GM21526 (cell line): ENCODE measurements at regions not wholly inside any gene's neighbourhood (a gene's known extent, or its start where the extent isn't known, plus 50 kb on each side); places are given as distances from the start of the nearest gene placed in this dataset.
"Not testable (repeated sequence)": the region's sequence is repeated elsewhere in the genome, so short reads cannot be mapped to it uniquely, and the experiment has no call there.

ENCODE experiments used
- ATAC-seq: cut with Tn5 transposase; IDR thresholded peaks from one replicate; pipeline ENCODE4 v1.9.1; 2021; ENCODE audit warnings: moderate library complexity; ENCODE audit not compliant: unreplicated experiment, low FRiP score

DNA sequence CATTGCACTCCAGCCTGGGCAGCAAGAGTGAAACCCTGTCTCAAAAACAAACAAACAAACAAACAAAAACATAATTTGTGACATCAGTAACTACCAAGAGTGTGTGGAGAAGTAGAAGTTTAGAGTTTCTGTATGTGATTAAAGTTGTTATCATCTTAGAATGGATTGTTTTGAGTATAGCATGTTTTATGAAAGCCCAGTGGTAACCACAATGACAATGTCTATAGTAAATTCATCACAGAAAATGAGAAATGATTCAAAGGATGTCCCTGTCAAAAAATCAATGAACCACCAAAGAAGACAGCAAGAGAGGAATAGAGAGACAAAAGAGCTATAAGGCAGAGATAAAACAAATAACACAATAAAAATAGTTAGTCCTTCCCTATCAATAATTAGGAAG lies 1299.2 kb downstream of the CNTNAP5 start:
- no peak for ATAC-seq

DNA sequence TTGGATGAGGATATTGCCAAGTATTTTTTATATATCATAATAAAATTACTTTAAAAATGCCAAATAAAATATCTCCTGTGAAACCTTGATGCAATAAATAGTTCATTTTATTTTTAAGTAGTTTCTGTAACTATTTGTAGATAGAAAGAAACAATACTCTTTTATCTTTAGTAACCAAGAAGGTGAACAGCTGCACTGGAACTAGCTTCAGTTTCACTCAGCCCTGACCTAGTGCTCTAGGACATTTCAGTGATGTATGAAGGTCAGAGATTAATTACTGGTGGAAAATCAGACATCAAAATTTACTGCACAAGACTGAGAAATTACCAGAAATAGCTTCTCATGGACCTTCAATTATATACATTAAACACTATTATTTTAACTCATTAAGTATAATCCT lies 1305.0 kb downstream of the CNTNAP5 start:
- ATAC-seq: peak; percentile 95

DNA sequence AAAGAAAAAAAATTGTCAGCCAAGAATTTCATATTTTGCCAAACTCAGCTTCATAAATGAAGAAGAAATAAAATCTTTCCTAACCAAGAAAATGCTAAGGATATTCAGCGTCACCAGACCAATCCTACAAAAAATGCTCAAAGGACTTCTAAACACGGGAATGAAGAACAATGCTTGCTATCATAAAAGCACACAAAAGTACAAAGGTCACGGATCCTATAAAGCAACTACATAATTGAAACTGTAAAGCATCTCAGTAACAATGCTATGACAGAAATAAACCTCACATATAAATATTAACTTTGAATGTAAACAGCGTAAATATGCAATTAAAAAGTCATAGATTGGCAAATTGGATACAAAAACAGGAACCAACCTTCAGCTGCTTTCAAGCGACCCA lies 1314.6 kb upstream of the GYPC start:
- no peak for ATAC-seq

DNA sequence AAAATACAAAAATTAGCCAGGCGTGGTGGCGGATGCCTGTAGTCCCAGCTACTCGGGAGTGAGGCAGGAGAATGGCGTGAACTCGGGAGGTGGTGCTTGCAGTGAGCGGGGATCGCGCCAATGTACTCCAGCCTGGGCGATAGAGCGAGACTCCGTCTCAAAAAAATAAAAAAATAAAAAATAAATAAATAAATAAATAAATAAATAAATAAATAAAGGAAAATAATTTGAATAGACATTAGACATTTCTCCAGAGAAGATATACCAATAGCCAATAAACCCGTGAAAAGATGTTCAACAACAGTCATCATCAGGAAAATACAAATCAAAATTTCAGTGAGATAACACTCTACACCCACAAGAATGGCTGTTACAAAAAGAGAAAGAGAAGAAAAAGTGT lies 1302.4 kb upstream of the GYPC start:
- ATAC-seq: not testable (repeated sequence)

DNA sequence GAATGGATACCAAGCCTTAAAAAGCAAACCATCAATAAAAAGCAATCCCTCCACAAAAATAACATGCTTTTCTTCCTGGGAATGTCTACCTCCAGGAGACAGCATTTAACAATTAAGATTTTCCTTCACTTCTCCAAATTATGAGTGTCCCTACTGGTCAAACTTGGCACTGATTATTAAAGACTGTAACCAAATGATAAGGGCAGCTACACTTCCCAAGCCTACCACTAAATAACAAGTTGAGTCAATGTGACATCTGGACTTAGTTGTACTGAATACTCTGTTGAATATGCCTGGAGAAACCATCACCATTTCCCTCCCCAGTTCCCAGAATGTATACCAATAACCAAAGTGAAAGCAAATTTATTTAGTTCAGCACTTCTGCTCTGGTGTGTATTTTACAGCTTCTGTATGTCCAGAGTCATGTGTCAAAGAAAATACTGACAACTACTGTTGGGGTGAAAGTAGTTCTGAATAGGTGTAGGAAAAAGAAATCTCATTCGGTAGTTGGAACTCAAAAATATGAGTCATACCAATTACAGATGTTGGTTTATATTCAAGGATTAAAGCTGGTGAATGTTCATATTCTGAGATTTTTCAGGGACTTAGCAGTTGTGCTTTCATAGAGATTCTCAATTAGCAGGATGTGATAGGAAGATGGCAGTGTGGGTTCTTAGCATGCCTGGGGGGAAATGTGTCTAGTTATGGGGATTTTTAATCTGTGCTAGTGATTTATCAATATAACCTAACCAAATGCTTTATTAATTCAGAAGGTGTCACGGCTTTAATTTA lies 1291.6 kb upstream of the GYPC start:
- ATAC-seq: no peak

DNA sequence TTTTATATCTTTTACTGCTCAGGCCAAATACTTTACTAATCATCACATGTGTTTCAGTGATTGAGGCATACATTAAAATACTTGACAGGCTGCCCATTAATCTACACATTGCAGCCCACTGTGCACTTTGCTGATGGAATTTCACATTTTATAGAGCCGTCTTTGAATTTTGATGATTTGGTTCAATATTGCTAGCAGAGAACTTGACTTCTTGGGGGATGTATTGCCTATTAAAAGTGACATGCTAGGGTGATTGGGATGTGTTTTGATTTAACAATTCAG lies 1291.0 kb upstream of the GYPC start:
- no peak for ATAC-seq

DNA sequence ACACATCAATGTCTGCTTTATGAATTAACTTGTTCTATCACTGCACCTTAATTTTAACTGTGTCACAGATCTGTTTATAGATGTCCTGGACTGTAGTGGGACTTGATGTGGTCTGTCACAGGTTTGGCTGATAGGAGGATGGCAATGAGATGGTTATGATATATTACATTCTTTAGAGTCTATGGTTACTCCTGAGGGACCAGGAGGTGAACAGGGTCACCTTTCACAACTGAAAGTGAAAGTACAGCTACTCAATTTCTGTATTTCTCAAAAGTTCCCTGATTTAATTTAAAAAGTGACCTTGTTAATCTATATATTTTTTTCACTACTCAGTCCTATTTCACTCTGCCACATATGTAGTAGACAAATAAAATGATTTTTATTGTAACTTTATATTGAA lies 1284.1 kb upstream of the GYPC start:
- ATAC-seq: no peak

DNA sequence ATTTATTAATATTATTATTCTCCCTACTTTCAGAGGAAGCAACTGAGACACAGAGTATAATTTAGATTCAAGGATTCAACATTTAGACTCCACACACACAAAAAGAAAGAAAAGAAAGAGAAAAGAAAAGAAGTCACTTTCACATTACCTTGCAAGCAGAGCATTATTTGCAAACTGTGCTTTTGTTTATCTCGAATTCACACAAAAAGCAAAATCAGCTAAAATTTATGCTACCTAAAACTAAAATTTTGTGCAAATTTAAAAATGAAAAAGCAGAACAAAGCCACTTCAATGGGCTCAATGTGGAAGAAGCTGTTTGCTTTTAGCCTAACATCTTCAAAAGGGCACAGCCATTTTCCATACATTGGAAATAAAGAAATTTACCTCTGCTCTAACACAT lies 1282.7 kb upstream of the GYPC start:
- no peak for ATAC-seq

DNA sequence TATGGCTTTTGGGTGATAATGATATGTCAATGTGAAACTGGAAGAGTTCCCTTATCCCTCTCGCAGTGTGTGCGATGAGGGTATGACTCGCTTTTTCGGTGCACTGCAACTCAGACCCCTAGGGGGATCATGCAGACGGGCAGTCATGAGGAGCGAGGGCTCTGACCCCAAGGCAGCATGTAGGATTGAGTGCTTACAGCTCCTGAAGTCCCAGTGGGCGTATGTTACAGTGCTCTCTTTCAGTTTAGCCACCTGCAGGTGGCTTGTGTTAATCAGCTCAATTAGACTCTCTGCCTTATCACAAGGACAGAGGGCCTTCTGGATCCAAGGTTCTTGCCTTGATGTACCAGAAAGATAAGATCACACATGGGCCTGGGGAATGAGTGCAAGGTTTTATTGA lies 1269.9 kb upstream of the GYPC start:
- ATAC-seq: no peak

DNA sequence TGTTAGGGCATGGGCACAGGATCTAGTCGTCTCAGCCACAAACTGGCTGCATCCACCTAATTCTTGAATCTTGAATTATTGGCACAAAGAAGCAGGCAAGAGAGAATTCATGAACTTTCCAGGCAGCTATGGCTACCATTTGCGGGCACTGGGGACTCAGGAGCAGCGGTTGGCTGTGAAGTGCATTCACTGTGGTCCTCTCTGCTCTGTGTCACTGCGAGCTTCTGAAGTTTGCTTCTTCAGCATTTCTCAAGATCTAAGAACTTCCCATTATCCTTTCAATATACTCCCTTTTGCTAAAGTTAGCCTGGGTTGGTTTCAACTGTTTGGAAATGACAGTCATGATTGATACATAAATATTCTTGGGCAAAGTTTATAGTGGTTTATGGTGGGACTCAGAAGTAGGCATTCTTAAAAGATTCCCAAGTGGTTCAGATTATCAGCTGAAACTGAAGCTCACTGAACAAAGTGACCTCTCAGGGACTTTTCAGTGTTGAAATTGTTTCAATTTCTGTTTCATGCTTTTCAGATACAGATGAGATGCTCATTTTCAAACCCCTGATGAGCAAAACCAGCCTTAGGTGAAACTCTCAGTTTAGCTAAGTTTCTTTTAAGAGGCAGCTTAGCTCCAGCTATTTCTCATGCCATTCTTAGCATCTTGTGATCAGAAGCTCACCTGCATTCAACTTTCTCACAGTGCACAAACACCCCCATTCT lies 1258.3 kb upstream of the GYPC start:
- peak; percentile 83 for ATAC-seq

DNA sequence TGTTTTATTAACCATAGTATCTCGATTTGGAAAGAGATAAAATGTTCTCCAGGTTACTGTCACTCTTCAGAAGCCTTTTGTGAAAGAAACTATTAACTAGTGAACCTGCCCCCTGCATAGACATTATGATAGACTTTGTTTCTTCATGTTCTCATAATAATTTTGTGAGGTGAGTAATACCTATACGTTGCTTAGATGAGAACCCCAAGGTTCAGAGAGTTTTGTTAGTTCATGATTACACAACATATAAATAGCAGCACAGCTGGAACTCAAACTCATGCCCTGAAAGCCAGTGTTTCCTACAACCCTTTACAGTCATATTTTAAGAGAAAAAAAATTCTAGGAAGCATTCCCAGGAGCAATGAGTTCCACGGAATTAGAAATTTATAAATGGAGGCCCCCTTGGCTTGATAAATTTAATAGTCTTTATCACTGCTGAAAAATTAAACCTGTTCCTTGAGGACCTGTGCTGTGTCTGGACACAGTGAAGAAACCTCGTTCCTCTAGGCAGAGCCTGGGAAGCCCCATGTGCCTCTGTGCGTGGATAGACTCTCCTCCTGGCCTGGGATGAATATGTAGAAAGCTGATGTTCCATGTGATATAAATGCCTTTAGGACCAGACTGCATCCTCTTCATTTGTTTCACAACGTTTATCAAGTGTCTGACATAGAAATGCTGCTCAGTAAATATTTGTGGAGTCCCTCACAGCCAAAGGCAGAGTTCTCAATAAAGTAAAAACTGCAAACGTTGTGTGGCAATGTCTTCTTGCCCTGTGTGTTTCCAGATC lies 1257.0 kb upstream of the GYPC start:
- peak; percentile 51 for ATAC-seq

DNA sequence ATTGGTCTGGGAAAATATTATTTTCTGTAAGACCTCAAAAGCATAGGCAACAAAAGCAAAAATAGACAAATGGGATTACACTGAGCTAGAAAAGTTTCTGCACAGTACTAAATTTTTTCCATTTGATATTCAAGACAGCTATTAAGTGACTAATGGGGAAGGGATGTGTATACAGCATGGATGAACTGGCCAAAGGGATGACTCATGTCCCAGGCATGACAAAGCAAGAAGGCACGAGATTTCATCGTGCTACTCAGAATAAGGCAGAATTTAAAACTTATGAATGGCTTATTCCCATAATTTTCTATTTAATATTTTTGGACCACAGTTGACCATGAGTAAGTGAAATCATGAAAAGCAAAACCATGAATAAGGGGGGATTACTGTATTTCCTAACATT lies 1250.1 kb upstream of the GYPC start:
- ATAC-seq: no peak

DNA sequence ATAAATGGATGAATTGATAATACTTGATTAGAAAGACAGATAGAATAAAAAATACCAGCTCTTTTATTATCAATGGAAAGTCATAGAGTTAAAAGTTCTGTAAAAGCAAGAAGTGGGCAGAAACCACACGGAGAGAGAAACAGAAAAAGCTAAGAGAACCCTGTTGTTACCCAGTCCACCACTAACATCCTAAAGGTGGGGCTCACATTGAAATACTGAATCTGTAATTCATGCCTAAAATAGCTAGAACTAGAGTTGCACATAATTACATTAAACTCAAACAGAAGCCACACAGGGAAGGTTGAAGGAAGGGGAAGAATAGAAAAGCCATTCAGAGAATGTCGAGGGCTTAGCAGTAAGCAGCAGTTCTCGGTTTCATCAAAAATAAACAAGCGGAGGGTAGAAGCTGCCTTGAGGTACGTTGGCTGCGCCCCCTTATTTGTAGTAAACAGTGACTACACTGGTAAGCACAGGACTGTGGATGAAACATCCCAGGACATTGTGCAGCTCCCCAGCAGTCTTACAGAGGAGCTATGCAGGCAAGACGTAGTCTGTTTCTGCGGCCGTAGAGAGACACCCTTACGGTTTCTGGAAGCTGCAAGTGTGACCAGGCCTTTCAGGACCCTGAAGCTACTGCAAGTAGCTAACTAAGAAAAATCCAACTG lies 1247.0 kb upstream of the GYPC start:
- ATAC-seq: no peak

DNA sequence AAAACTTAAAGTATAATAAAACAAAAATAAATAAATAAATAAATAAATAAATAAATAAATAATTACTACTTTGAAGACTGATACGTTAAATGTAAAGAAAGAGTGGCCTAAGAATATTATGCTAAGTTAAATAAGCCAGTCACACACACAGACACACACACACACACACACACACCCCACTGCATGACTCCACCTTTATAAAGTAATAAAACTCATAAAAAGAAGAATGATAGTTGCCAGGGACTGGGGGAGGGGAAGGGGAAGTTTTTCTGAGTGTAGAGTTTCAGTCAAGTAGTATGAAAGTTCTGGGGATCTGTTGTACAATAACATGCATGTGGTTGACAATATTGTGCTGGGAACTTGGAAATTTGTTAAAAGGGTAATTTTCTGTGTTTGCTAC lies 1237.5 kb upstream of the GYPC start:
- ATAC-seq: no peak

DNA sequence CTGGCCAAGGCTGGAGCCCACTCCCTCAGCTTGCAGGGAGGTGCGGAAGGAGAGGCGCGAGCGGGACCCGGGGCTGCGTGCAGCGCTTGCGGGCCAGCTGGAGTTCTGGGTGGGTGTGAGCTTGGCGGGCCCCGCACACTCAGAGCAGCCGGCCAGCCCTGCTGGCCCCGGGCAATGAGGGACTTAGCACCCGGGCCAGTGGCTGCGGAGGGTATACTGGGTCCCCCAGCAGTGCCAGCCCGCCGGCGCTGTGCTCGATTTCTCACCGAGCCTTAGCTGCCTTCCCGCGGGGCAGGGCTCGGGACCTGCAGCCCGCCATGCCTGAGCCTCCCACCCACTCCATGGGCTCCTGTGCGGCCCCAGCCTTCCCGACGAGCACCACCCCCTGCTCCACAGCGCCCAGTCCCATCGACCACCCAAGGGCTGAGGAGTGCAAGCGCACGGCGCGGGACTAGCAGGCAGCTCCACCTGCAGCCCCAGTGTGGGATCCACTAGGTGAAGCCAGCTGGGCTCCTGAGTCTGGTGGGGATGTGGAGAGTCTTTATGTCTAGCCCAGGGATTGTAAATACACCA lies 1233.7 kb upstream of the GYPC start:
- ATAC-seq: not testable (repeated sequence)

DNA sequence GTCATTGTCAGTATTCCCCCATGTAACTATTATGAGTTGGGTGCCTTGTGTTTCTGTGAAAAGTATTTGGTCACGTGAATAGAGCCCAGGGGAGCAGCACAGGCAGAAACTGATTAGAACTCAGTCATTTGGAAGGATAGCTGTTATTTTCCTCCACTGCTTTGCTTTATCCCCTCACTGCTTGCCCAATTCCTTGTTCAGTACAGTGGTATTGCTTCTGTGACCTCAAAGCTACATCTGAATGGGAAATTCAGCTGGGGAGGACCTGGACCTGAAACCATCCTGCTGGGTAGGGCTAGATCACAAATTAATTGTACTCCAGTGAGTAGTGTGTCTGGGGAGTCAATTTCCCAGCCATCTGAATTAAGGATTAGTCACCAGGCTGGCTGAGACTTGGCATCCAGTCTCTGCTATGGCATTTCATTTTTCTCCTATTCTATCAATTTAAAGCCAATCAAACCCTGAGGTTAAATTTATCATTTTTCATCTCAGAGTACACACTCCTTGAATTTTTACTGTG lies 1231.6 kb upstream of the GYPC start:
- no peak for ATAC-seq

DNA sequence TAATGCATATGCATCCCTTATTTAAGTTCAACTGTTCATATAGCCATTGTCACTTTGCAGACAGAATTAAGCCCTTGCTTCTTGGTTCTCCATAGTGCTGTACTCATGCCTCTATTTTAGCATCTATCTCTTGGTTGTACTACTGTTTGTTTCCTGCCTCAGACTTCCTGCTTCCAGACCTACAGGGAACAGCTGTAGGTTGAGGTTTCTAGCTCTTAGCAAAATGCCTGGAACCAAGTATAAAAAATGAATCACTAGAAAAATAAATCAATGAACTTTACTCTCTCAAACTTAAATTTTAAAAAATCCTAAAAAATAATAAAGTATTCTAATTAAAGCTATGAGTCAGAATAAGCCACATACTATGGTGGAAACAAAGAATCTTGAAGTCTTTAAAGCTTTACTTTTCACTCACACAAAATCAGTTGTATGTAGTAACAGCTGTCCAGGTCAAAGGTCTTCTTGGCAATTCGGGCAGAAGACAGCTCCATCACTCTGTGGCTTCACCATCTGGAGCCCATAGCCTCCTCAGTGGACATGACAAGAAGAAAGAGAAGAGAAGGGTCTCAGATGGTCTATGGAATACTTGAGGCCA lies 1228.1 kb upstream of the GYPC start:
- ATAC-seq: no peak

DNA sequence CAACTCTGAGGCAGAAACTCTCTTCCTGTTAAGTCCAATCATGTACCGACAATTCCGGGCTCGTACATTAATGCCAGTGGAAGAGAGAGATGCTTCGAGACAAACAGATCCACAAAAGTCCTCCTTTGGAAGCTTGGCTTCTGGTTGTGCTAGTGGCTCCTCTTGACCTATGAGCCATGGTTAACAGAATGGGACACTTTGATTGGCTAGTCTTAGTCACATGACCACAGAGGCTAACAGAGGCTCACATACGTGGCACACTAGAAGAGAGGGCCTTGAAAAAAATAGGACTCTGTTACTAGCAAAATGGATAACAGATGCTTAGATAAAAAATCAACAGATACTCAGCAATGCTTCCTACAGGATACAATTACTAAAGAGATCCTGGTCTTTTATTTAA lies 1211.9 kb upstream of the GYPC start:
- ATAC-seq: no peak

DNA sequence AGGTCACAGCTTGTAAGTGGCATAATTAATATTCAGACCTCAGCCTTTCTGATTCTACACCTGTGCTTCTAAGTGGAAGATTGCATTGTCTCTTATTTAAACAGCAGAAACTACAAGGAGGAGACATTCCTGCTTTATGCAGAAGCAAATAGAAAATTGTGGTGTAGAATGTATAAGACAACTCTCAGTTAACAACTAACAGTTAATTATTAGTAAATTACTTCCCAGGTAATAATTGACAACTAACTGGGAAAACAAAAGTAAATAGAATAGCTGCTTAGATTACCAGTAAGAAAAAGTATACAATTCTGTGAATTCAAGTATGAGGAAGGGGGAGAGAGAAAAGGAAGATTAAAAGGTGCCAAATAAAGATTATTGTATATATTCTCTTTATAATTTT lies 1210.5 kb upstream of the GYPC start:
- ATAC-seq: no peak

DNA sequence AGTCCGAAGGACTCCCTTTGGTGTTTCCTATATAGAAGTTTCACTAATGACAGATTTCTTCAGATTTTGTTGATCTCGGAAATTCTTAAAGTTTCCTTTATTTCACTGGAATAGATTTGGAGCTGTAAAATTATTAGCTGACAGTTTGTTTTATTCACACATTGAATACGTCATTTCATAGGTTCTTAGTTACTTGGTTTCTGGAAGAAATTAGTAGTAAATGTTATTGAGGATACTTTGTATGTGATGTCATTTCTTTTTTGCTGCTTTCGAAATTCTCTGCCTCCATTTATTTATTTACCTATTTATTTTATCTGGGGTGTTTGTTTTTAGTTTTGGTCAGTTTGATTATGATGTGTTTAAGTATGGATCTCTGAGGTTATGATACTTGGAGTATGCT lies 1205.9 kb upstream of the GYPC start:
- no peak for ATAC-seq
